Lung (tissue), 11 donors: ENCODE measurements at regions not wholly inside any gene's neighbourhood (a gene's known extent, or its start where the extent isn't known, plus 50 kb on each side); places are given as distances from the start of the nearest gene placed in this dataset.
A peak's percentile ranks its signal among the peaks of the same experiment; 100 is the strongest.

ENCODE experiments used
- ATAC-seq: fragments of 200-7000 bp; cut with Tn5 transposase; one replicate; pipeline ENCODE4 v1.9.1; 2020; ENCODE audit warnings: moderate number of reproducible peaks; ENCODE audit not compliant: insufficient read depth, low FRiP score
- DNase-seq, 3 donors: peaks; one replicate each; pipeline ENCODE4 v3.0.0-alpha.2; 2013 to 2017
- H3K27ac ChIP-seq, 2 donors: one replicate each; pipeline ENCODE4 v1.5.1; 2013; ENCODE audit warnings: mild to moderate bottlenecking in 2 of 2, moderate library complexity in 2 of 2, control low read depth in 1 of 2, inconsistent platforms in 1 of 2, low read depth in 1 of 2, low read length in 1 of 2
- H3K27me3 ChIP-seq, 3 donors: one replicate each; pipeline ENCODE4 v1.5.1; 2013; ENCODE audit warnings: low read length in 2 of 3; ENCODE audit not compliant: control insufficient read depth in 3 of 3, insufficient read depth in 3 of 3
- H3K36me3 ChIP-seq, 4 donors: one replicate each; pipeline ENCODE4 v1.5.1; 2013; ENCODE audit warnings: low read length in 4 of 4, mild to moderate bottlenecking in 1 of 4, moderate library complexity in 1 of 4; ENCODE audit not compliant: control insufficient read depth in 4 of 4, insufficient read depth in 4 of 4
- H3K4me1 ChIP-seq, 5 donors: one replicate each; pipeline ENCODE4 v1.5.1; 2013; ENCODE audit warnings: low read length in 5 of 5, mild to moderate bottlenecking in 2 of 5, moderate library complexity in 1 of 5; ENCODE audit not compliant: control insufficient read depth in 5 of 5, insufficient read depth in 5 of 5
- H3K4me3 ChIP-seq: one replicate; pipeline ENCODE4 v1.5.1; 2013; ENCODE audit warnings: mild to moderate bottlenecking, control low read depth, moderate library complexity
- H3K9ac ChIP-seq, 2 donors: one replicate each; pipeline ENCODE4 v1.5.1; 2013; ENCODE audit warnings: low read length in 2 of 2, control low read depth in 1 of 2; ENCODE audit not compliant: insufficient read depth in 1 of 2
- H3K9me3 ChIP-seq, 4 donors: one replicate each; pipeline ENCODE4 v1.5.1; 2013; ENCODE audit warnings: low read length in 3 of 4, mild to moderate bottlenecking in 1 of 4, moderate library complexity in 1 of 4; ENCODE audit not compliant: control insufficient read depth in 4 of 4, insufficient read depth in 3 of 4
- CTCF ChIP-seq: IDR thresholded peaks from 2 replicates; pipeline ENCODE4 v1.5.1; 2012; ENCODE audit warnings: mild to moderate bottlenecking; ENCODE audit errors: control extremely low read depth, extremely low read depth
- WGBS, 2 donors: extraction: QIAGEN DNeasy Blood & Tissue Kit; methylation state at CpG; one replicate each; pipeline ENCODE4 v1.1.7; 2013; 5-methylcytosine and 5-hydroxymethylcytosine counted together
- donor health status: control.
- donor health status: control.
- donor health status: Bipolar disorder and iron deficiency.
- donor health status: healthy.
- donor health status: DM: yes; HTN: yes; CAD: no.

DNA sequence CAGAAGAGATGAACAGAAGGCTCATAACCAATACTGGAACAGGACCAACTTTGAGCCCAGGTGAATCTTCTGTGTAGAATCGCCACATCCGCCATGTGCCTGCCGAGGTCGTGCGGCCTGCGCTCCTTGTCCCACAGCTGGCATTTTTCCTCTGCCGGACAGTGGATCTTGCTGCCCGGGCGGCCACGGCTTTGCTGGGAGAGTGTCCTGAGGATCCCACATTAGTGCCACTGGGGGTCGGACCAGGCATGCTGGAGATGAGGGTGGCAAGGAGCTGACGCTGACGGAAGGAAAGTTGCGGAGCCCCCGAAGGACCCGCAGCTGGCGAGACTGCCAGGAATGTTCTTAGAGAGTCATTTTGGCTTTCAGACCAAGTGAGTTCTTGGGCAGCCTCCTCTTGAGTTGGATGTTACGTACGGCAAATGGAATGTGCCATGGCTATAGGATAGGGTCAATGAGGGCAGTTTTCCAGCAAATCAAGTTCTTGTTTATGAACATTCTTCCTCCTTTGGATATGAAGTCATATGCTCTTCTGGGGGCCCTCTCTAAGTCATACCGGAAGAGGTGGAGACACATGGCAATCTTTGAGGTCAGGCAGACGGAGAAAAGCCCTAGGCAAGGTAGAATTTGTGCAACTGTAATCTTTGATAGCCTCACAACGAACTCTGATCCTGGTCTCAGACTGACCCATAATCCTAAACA is 57.4 kb upstream of the NUP160 start:
- H3K27ac ChIP-seq = peak overlapping the region in 1 of 2 donors; percentile 59
- ATAC-seq (peak; percentile 14), DNase-seq (peak; percentile 47 to 83 (median 60))
- WGBS, 2 donors = 59 to 79% methylated on average over 22 of the region's 22 CpGs
- no peak for TF ChIP-seq CTCF
- H3K36me3 ChIP-seq = no peaks in the 10 kb centered on the region
- H3K4me3 ChIP-seq = no peak overlapping the region
- H3K9me3 ChIP-seq = no peaks in the 10 kb centered on the region
- H3K9ac ChIP-seq = no peak overlapping the region
- peaks cover 0 to 7% (median 0%) of the 10 kb centered on the region in 5 donors for H3K4me1 ChIP-seq
- H3K27me3 ChIP-seq = no peaks in the 10 kb centered on the region

GRCh38 chr11:47904808-47905207 is 56.7 kb upstream of the NUP160 start:
- H3K4me3 ChIP-seq = no peak overlapping the region
- no peak for ATAC-seq
- no peaks in the 10 kb centered on the region for H3K36me3 ChIP-seq
- DNase-seq = no peak
- H3K9me3 ChIP-seq = no peaks in the 10 kb centered on the region
- H3K27me3 ChIP-seq = no peaks in the 10 kb centered on the region
- 91 to 96% methylated on average over 9 of the region's 9 CpGs for WGBS, 2 donors
- no peak overlapping the region for H3K9ac ChIP-seq
- no peak for TF ChIP-seq CTCF
- peaks cover 0 to 7% (median 0%) of the 10 kb centered on the region in 5 donors for H3K4me1 ChIP-seq
- H3K27ac ChIP-seq = no peak overlapping the region

DNA sequence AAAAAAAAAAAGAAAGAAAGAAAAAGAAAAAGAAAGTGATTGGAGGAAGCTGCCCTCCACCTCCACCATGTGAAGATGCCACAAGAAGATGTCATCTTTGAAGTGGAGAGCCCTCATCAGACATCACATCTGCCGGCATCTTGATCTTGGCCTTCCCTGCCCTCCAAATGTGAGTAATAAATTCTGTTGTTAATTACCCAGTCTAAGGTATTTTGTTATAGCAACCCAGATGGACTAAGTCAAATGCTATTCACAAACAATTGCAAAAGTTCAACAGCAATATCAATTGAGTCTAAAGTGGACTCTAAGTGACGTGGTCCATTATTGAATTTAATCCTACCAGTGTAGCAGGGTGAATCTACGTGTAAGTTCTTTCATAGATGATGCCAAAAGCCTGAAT is 55.9 kb upstream of the NUP160 start:
- Histone ChIP-seq H3K4me3 (no peak overlapping the region), H3K27ac (no peak overlapping the region), H3K9me3 (no peaks in the 10 kb centered on the region), H3K9ac (no peak overlapping the region), H3K36me3 (no peaks in the 10 kb centered on the region), H3K27me3 (no peaks in the 10 kb centered on the region), H3K4me1 (peaks cover 0 to 7% (median 0%) of the 10 kb centered on the region in 5 donors)
- no peak for TF ChIP-seq CTCF
- ATAC-seq (no peak), DNase-seq (no peak)
- 88 to 92% methylated on average over 3 of the region's 3 CpGs for WGBS, 2 donors

- DNase-seq = no peak
These were observed 51.7 kb upstream of the NUP160 start for GRCh38 chr11:47899801-47900200.

More at GRCh38 chr11:47899801-47900200, 51.7 kb upstream of the NUP160 start:
- Histone ChIP-seq H3K27ac (no peak overlapping the region), H3K27me3 (no peaks in the 10 kb centered on the region), H3K9me3 (no peaks in the 10 kb centered on the region), H3K9ac (no peak overlapping the region), H3K4me1 (no peaks in the 10 kb centered on the region), H3K36me3 (no peaks in the 10 kb centered on the region), H3K4me3 (no peak overlapping the region)
- TF ChIP-seq CTCF = no peak
- WGBS, 2 donors = 75 to 76% methylated on average over 2 of the region's 2 CpGs
- no peak for ATAC-seq
